ENCODE measurements at regions not wholly inside any gene's neighbourhood (a gene's known extent, or its start where the extent isn't known, plus 50 kb on each side); places are given as distances from the start of the nearest gene placed in this dataset.
A peak's percentile ranks its signal among the peaks of the same experiment; 100 is the strongest.

- peaks cover 3% of the 10 kb centered on the region for H3K27me3 Mint-ChIP-seq (ENCODE audit: low read depth)
- H3K36me3 Mint-ChIP-seq = peaks cover 11% of the 10 kb centered on the region
- 0 out of 2 replicates have a peak, but pooled peaks have one; percentile 33 for TF ChIP-seq TEAD4 (CRISPR knock-in tag; IDR thresholded peaks at IDR 0.05)
- TF ChIP-seq PRDM15 (CRISPR knock-in tag; IDR thresholded peaks at IDR 0.05) = no peak
- TF ChIP-seq GABPB1 (CRISPR knock-in tag; IDR thresholded peaks at IDR 0.05) = no peak
- 0 out of 2 replicates have a peak, but pooled peaks have one; percentile 39 for TF ChIP-seq IRF1 (CRISPR knock-in tag; IDR thresholded peaks at IDR 0.05)
- peak; percentile 60; the same call in 1 of the 2 replicates for TF ChIP-seq TEAD1 (CRISPR knock-in tag; IDR thresholded peaks at IDR 0.05)
- TF ChIP-seq PREB (CRISPR knock-in tag; IDR thresholded peaks at IDR 0.05; ENCODE audit: borderline replicate concordance) = no peak
- no peak for TF ChIP-seq RORB (CRISPR knock-in tag; IDR thresholded peaks at IDR 0.05)
- 0 out of 2 replicates have a peak, but pooled peaks have one; percentile 51 for TF ChIP-seq JUN (CRISPR knock-in tag; IDR thresholded peaks at IDR 0.05)
- no peak for TF ChIP-seq NR1H2 (CRISPR knock-in tag; IDR thresholded peaks at IDR 0.05)
- no peak for TF ChIP-seq ZNF281 (CRISPR knock-in tag; IDR thresholded peaks at IDR 0.05)
- no peak for TF ChIP-seq USF2 (CRISPR knock-in tag; IDR thresholded peaks at IDR 0.05)
- no peak for TF ChIP-seq JAZF1 (CRISPR knock-in tag; IDR thresholded peaks at IDR 0.05)
- 0 out of 2 replicates have a peak, but pooled peaks have one; percentile 40 for TF ChIP-seq ARID4B (CRISPR knock-in tag; IDR thresholded peaks at IDR 0.05; ENCODE audit: borderline replicate concordance)
- POLR2A ChIA-PET = no interaction called here
- H3K4me3 Mint-ChIP-seq = no peak overlapping the region
- peak; percentile 64 for DNase-seq (ENCODE audit: low spot score)
- CTCF ChIA-PET = no interaction called here
- H3K27ac Mint-ChIP-seq = no peak overlapping the region
- peaks cover 10% of the 10 kb centered on the region for H3K9me3 Mint-ChIP-seq
- peak; percentile 60 for ATAC-seq
- no peaks in the 10 kb centered on the region for H3K4me1 Mint-ChIP-seq
Measured at GRCh38 chr5:167861129-167861927, 430.1 kb upstream of the WWC1 start.
